ENCODE measurements at regions not wholly inside any gene's neighbourhood (a gene's known extent, or its start where the extent isn't known, plus 50 kb on each side); places are given as distances from the start of the nearest gene placed in this dataset.

- Mint-ChIP-seq H3K9me3 (no peaks in the 10 kb centered on the region), H3K36me3 (ENCODE audit: low read depth) (no peaks in the 10 kb centered on the region), H3K4me3 (no peak overlapping the region), H3K27me3 (ENCODE audit: low read depth) (peaks cover 7% of the 10 kb centered on the region), H3K27ac (no peak overlapping the region), H3K4me1 (ENCODE audit: low read depth) (no peaks in the 10 kb centered on the region)
- CTCF ChIA-PET: interaction anchor here (0.8 to 0.9 kb wide), 2 partner anchors 9 to 504 kb away, joined by 3 read pairs; no protein-coding TSS in a partner anchor
- DNase-seq: no peak
- intact Hi-C loops (cut with micrococcal nuclease): no loop called here
Measured at GRCh38 chr7:156466272-156466671, 174.3 kb upstream of the RNF32 start.

GRCh38 chr7:156465186-156465585 is 175.4 kb upstream of the RNF32 start:
- Mint-ChIP-seq H3K36me3 (ENCODE audit: low read depth) (no peaks in the 10 kb centered on the region), H3K4me3 (no peak overlapping the region), H3K27me3 (ENCODE audit: low read depth) (peaks cover 7% of the 10 kb centered on the region), H3K4me1 (ENCODE audit: low read depth) (no peaks in the 10 kb centered on the region), H3K27ac (no peak overlapping the region), H3K9me3 (no peaks in the 10 kb centered on the region)
- intact Hi-C loops (cut with micrococcal nuclease): no loop called here
- CTCF ChIA-PET: no interaction called here
- DNase-seq: no peak

GRCh38 chr7:156464339-156464738 is 176.2 kb upstream of the RNF32 start:
- CTCF ChIA-PET: no interaction called here
- intact Hi-C loops (cut with micrococcal nuclease): no loop called here

GRCh38 chr7:156463280-156463679 is 177.3 kb upstream of the RNF32 start:
- H3K4me3 Mint-ChIP-seq: no peak overlapping the region
- DNase-seq: no peak
- H3K9me3 Mint-ChIP-seq: no peaks in the 10 kb centered on the region
- H3K4me1 Mint-ChIP-seq (ENCODE audit: low read depth): no peaks in the 10 kb centered on the region
- no peak overlapping the region for H3K27ac Mint-ChIP-seq
- peaks cover 9% of the 10 kb centered on the region for H3K27me3 Mint-ChIP-seq (ENCODE audit: low read depth)
- intact Hi-C loops (cut with micrococcal nuclease): no loop called here
- CTCF ChIA-PET: no interaction called here
- H3K36me3 Mint-ChIP-seq (ENCODE audit: low read depth): no peaks in the 10 kb centered on the region

More at GRCh38 chr7:156464339-156464738, 176.2 kb upstream of the RNF32 start:
- no peak for DNase-seq
- Mint-ChIP-seq H3K4me3 (no peak overlapping the region), H3K36me3 (ENCODE audit: low read depth) (no peaks in the 10 kb centered on the region), H3K27me3 (ENCODE audit: low read depth) (peaks cover 7% of the 10 kb centered on the region), H3K27ac (no peak overlapping the region), H3K9me3 (no peaks in the 10 kb centered on the region), H3K4me1 (ENCODE audit: low read depth) (no peaks in the 10 kb centered on the region)

GRCh38 chr7:156461881-156462665 is 178.5 kb upstream of the RNF32 start:
- intact Hi-C loops (cut with micrococcal nuclease): no loop called here

GRCh38 chr7:156460858-156461627 is 179.5 kb upstream of the RNF32 start:
- Mint-ChIP-seq H3K27ac (no peak overlapping the region), H3K9me3 (no peaks in the 10 kb centered on the region), H3K36me3 (ENCODE audit: low read depth) (no peaks in the 10 kb centered on the region), H3K4me1 (ENCODE audit: low read depth) (no peaks in the 10 kb centered on the region), H3K27me3 (ENCODE audit: low read depth) (peaks cover 11% of the 10 kb centered on the region), H3K4me3 (no peak overlapping the region)
- DNase-seq: no peak
- intact Hi-C loops (cut with micrococcal nuclease): no loop called here
- CTCF ChIA-PET: no interaction called here

More at GRCh38 chr7:156461881-156462665, 178.5 kb upstream of the RNF32 start:
- Mint-ChIP-seq H3K27ac (no peak overlapping the region), H3K9me3 (no peaks in the 10 kb centered on the region), H3K27me3 (ENCODE audit: low read depth) (peaks cover 12% of the 10 kb centered on the region), H3K4me3 (no peak overlapping the region), H3K36me3 (ENCODE audit: low read depth) (no peaks in the 10 kb centered on the region), H3K4me1 (ENCODE audit: low read depth) (no peaks in the 10 kb centered on the region)
- CTCF ChIA-PET: interaction anchor here (0.7 kb wide), 1 partner anchor 21 kb away, joined by 3 read pairs; no protein-coding TSS in a partner anchor
- no peak for DNase-seq

GRCh38 chr7:156459582-156459981 is 181.0 kb upstream of the RNF32 start:
- no peak overlapping the region for H3K4me3 Mint-ChIP-seq
- no peaks in the 10 kb centered on the region for H3K9me3 Mint-ChIP-seq
- no peaks in the 10 kb centered on the region for H3K4me1 Mint-ChIP-seq (ENCODE audit: low read depth)
- CTCF ChIA-PET: interaction anchor here (0.8 kb wide), 1 partner anchor 283 kb away, joined by 3 read pairs; no protein-coding TSS in a partner anchor
- no peak overlapping the region for H3K27ac Mint-ChIP-seq
- H3K27me3 Mint-ChIP-seq (ENCODE audit: low read depth): peaks cover 13% of the 10 kb centered on the region
- no peak for DNase-seq
- no peaks in the 10 kb centered on the region for H3K36me3 Mint-ChIP-seq (ENCODE audit: low read depth)
- intact Hi-C loops (cut with micrococcal nuclease): no loop called here

- CTCF ChIA-PET: interaction anchor here (0.6 kb wide), 1 partner anchor 13 kb away, joined by 3 read pairs; no protein-coding TSS in a partner anchor
- Mint-ChIP-seq H3K4me1 (ENCODE audit: low read depth) (no peaks in the 10 kb centered on the region), H3K4me3 (no peak overlapping the region), H3K36me3 (ENCODE audit: low read depth) (no peaks in the 10 kb centered on the region), H3K9me3 (no peaks in the 10 kb centered on the region), H3K27ac (no peak overlapping the region), H3K27me3 (ENCODE audit: low read depth) (peaks cover 14% of the 10 kb centered on the region)
- no peak for DNase-seq
- intact Hi-C loops (cut with micrococcal nuclease): no loop called here
Measured at GRCh38 chr7:156459067-156459466, 181.5 kb upstream of the RNF32 start.

- CTCF ChIA-PET: no interaction called here
- Mint-ChIP-seq H3K36me3 (ENCODE audit: low read depth) (no peaks in the 10 kb centered on the region), H3K4me1 (ENCODE audit: low read depth) (no peaks in the 10 kb centered on the region), H3K9me3 (no peaks in the 10 kb centered on the region), H3K4me3 (no peak overlapping the region), H3K27me3 (ENCODE audit: low read depth) (peaks cover 15% of the 10 kb centered on the region), H3K27ac (no peak overlapping the region)
- intact Hi-C loops (cut with micrococcal nuclease): no loop called here
- DNase-seq: no peak
Measured at GRCh38 chr7:156458011-156458410, 182.6 kb upstream of the RNF32 start.

- H3K4me3 Mint-ChIP-seq: no peak overlapping the region
- no peak overlapping the region for H3K27ac Mint-ChIP-seq
- CTCF ChIA-PET: no interaction called here
- H3K9me3 Mint-ChIP-seq: no peaks in the 10 kb centered on the region
- H3K4me1 Mint-ChIP-seq (ENCODE audit: low read depth): no peaks in the 10 kb centered on the region
- peaks cover 15% of the 10 kb centered on the region for H3K27me3 Mint-ChIP-seq (ENCODE audit: low read depth)
- intact Hi-C loops (cut with micrococcal nuclease): no loop called here
- H3K36me3 Mint-ChIP-seq (ENCODE audit: low read depth): no peaks in the 10 kb centered on the region
- DNase-seq: no peak
Measured at GRCh38 chr7:156456503-156457115, 184.0 kb upstream of the RNF32 start.

GRCh38 chr7:156456032-156456431 is 184.5 kb upstream of the RNF32 start:
- Mint-ChIP-seq H3K27ac (no peak overlapping the region), H3K4me1 (ENCODE audit: low read depth) (no peaks in the 10 kb centered on the region), H3K9me3 (no peaks in the 10 kb centered on the region), H3K27me3 (ENCODE audit: low read depth) (peaks cover 15% of the 10 kb centered on the region), H3K4me3 (no peak overlapping the region), H3K36me3 (ENCODE audit: low read depth) (no peaks in the 10 kb centered on the region)
- intact Hi-C loops (cut with micrococcal nuclease): no loop called here
- no peak for DNase-seq
- CTCF ChIA-PET: no interaction called here

- intact Hi-C loops (cut with micrococcal nuclease): no loop called here
- CTCF ChIA-PET: no interaction called here
- no peak overlapping the region for H3K27ac Mint-ChIP-seq
- H3K27me3 Mint-ChIP-seq (ENCODE audit: low read depth): peaks cover 4% of the 10 kb centered on the region
- H3K4me3 Mint-ChIP-seq: no peak overlapping the region
- H3K4me1 Mint-ChIP-seq (ENCODE audit: low read depth): no peaks in the 10 kb centered on the region
- H3K36me3 Mint-ChIP-seq (ENCODE audit: low read depth): no peaks in the 10 kb centered on the region
- H3K9me3 Mint-ChIP-seq: no peaks in the 10 kb centered on the region
- DNase-seq: no peak
Measured at GRCh38 chr7:156450473-156450872, 190.1 kb upstream of the RNF32 start.

Data from activated naive CD4-positive, alpha-beta T cell treated with anti-CD3 and anti-CD28 coated beads for 36 hours (primary cell).